ENCODE measurements at regions not wholly inside any gene's neighbourhood (a gene's known extent, or its start where the extent isn't known, plus 50 kb on each side); places are given as distances from the start of the nearest gene placed in this dataset.

DNA sequence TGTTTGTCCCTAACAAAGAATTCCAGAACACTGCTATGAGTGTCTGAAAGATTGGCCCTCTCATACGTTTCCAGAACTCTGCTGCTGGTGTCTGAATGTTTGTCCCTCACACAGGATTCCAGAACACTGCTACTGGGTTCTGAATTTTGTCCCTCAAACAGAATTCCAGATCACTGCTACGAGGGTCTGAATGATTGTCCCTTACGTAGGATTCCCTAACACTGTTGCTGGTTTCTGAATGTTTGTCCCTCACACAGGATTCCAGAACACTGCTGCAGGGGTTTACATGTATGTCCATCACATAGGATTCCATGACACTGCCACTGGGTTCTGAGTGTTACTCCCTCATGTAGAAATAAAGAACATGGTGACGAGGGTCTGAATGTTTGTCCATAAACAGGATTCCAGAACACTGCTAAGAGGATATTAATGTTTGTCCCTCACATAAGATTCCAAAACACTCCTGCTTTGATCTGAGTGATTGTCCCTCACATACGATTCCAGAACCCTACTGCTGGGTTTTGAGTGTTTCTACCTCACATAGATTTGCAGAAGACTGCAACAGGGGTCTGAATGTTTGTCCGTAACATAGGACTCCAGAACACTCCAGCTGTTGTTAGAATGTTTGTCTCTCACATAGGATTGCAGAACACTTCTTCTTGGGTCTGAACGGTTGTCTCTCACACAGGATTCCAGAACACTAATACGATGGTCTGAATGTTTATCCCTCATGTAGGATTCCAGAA is 214.4 kb downstream of the FOXD4L6 start:
- TF ChIP-seq CTCF (conservative IDR thresholded peaks at IDR 0.05), result no peak
- TF ChIP-seq ZFX (IDR thresholded peaks at IDR 0.05), result no peak
